Activated naive CD4-positive, alpha-beta T cell (primary cell): ENCODE measurements at regions not wholly inside any gene's neighbourhood (a gene's known extent, or its start where the extent isn't known, plus 50 kb on each side); places are given as distances from the start of the nearest gene placed in this dataset.

Experiments used
- DNase-seq, 4 experiments: peaks; one replicate each; lab custom pipeline; 2025; lab: John Stamatoyannopoulos, UW

DNA sequence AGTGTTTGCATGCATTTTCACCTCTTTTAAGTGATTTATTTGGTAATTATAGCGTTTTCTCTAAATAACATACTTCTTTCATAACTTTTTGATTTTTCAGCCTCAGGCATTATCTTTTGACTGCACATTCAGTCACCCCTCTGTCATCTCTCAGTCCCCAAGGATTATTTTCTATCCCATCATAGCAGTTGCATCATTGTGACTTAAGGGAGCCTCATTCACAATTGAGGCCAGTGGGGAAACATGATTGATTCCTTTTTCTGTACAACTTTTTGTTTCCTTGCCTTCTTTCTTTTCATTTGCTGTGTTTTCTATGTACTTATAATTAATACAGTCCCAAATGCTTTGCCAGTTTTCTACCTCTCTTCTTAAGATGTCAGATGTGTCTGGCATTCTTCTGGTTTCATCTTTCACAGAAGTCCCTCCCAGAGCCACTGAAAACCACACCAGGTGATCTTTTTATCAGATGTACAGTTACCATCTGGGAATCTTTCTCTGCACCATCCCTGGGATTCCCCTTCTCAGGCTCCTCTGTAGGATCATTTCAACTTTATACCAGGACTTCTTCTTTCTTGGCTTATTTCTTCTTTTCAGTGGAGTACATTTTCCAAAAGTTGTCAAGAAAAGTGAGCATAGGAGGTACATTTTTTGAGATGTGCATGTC, 151.4 kb downstream of the RAP2B start:
- no peak for DNase-seq

DNA sequence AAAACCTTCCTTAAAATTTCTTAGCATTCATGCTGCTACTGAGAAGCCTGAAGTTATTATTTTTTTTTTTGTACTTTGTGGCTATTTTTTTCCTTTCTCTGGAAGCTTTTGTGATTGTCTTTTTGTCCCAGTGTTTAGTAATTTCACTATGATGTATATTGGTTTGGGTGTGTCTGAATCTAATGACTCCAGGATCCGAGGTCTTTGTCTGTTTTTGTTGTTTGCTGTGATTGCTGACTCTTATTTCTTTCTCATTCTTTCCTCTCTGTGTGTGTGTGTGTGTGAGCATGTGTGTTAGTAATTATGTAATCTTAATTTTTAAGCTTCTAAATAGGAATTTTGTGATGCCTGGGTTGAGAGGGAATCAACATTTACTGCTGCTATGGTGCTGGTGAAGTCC, 152.0 kb downstream of the RAP2B start:
- no peak for DNase-seq

DNA sequence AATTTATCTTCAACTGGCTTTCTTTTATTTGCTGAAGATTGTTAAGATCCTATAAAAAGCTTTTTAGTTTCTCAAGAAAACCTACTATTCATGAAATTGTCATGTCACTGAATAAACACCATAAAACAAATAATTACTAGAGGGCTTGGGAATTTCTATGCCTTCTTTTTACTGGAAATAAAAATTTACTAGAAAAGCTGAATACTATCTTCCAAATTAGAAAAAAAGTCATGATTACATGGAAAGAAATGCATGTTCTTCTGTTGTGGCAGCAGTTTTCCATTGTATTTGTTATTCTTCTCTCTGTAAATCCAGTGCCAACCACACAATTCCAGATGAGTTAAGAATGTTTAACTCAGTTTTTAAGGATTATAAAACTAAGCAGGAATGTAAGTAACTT, 153.8 kb downstream of the RAP2B start:
- no peak for DNase-seq

DNA sequence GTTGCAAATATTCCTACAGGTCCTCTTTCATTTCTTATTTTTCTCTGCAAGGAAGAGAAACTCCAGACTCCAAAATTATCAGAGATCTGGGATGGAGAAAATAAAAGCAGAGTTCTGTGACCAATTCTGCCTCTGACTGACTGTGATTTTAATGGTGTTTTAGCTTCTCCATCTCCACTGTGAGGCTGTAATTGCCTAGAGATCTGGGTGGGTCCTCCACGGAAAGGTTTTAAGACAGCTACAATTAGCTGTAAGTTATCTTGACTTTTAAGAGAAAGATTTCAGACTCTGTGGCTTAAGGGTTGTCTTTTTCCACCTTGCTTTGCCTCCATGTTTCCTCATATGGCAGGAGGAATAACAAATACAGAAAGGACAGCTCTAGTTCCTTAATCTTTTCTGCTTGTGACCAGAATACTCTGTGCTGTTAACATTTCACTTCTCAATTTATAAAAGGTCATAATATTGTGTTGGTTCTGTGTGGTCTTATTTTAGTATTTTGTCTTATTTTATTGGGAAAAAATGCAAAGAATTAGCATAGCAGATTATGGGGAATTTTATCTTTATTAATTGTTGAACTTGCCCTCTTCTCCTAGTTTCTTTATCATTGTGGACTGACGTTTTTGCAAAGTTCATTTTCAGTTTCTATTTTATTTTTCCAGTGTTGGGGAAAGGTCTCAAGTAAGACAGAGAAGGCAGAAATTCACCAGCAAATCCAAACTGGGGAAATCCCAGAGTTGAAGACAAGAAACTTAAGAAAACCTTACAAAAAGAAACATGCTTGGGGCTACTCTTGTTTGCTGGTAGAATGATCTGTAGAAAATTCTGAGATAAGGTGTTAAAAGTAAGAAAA, 157.9 kb downstream of the RAP2B start:
- DNase-seq = no peak

DNA sequence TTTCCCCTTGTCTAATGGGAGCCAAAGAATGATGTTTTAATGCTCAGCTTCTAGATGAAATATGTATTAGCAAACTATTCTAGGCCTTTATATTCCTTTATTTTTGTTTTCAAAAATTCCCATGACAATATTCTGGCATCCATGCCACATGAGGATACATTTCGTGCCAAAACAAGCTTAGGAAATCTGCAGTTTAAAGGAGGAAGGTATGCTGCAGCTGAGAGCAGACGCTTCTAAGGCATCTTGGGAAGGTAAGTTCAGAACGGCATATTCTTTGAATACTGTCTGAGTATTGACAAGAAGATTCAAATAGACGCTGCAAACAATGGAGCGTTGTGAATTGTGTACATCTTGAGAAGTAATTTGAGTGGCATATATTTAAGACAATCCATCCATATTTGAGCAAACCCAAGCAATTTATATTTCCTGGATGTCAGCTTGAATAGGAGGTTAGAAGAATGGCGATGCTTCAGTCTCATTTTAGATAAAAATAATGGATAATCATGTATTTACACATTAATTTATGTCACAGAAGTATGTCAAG, 158.6 kb downstream of the RAP2B start:
- no peak for DNase-seq

DNA sequence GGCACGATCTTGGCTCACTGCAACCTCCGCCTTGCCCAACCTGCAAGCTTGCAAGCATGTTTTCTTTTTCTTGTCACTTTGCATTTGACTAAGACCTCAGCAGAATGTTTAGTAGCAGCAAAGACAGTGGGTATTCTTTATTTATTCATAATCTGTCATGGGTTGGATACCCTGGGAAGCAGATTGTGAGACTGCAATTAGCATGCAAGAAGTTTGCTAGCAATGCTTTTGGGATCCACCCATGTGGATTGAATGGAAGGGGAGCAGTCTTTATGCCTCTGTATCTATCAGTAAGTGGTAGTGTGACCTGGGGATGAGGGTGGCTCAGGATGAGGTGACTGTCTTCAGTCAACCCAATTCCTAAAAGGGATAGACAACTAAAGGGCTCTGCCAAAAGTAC, 166.7 kb downstream of the RAP2B start:
- DNase-seq = no peak

DNA sequence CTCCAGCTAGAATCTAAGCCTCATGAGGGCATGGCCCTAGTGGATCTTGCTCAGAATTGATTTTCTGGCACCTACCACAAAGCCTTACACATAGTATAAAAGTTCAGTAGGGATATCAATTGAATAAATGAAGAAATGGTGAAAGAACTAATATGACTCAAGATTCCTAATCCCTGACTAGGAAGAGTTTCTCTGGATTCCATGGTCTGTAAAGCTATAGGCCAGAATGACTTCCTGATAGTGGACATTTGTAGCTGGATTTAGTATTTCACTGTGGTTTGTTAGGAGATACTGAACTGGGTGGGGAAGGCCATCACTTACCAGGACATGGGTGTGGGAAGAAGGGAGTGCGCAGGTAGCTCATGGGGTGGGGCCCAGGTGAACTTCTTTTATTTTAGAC, 168.9 kb downstream of the RAP2B start:
- no peak for DNase-seq

DNA sequence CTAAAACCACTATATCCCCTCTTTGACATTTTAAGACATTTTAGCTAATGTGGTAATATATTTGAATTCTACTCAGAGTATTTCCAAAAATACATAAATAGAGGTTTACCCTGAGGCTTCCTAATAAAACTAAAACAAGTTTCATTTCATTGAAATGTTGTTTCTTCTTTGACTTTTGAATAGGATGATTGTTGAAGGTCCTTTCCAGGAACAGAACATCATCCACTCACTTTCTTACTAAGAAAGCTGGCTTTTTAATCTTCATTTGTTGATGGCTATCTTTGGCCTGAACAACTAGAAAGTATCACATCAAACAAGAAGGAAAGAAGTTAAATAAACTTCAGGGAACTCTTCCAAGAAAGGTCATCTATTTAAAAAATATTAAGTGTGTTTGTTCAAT, 169.7 kb downstream of the RAP2B start:
- DNase-seq = no peak

DNA sequence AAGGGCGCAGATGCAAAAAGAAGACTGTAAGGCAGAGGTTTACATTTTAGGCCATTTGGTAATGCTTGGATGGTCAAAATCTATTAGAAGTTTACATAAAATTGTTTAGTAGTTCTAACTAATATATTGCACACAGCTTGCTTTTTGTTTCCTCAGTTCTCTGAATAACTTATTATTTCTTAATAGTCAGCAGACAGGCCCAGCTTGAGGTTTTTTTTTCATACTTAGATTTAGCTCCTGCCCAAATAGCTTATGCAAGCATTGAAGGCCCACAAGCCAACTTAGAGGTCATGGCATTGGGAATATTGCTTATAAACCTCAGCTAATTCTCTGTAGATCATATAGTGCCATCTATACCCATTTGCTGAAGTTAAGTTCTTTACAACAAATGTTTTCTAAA, 172.5 kb downstream of the RAP2B start:
- DNase-seq = no peak

DNA sequence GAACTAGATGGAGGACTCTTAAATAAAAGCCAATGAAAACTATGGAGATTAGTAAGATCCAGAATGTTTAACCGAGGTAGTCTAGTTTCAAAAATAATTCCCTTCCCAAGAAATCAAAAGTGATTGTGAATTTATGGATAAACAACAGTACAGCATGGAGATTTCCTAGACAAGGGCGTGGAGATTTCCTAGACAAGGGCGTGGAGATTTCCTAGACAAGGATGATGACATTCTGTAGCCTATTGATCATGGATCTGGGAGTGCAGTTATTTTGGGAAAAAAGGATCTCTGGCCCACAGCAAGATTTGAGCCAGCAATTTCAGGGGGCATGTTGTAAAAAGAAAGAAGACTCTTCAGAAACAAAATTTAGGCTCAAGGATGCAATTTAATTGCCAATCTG, 175.3 kb downstream of the RAP2B start:
- DNase-seq = no peak

DNA sequence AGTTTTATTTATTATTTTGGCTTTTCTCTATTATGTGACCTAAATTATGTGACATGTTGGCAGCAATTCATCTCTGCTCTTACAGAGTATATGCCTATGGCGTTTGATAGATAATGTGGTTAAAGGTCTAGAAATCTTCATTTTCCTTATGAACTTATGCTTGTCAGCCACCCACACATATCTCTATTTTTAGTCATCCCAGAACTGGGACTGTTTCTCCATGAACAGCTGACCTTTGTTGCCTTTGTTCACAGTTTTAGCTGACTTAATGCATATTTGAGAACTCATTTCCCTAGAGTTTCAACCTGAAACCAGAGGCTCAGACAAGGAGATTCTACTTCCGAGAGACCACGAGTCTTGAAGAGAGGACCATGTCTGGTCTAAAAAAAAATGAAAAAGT, 176.5 kb downstream of the RAP2B start:
- no peak for DNase-seq

DNA sequence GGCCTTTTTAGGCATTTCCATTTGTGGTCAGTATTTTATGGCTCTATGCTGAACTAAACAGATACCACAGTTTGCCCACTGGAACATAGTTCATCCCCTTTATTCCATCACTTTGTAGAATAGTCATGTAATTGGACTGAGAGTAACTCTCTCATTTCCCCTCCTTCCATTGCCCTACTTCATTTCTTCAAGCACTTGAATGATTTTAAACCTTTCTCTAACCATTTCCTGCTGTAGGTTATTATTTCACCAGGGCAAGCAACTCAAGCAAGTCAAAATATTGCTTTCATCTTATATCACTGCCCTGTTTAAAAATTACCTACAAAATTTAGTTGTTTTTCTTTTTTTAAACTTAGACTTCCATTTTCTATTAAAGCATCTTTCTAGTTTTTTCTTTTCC, 177.0 kb downstream of the RAP2B start:
- DNase-seq = no peak

DNA sequence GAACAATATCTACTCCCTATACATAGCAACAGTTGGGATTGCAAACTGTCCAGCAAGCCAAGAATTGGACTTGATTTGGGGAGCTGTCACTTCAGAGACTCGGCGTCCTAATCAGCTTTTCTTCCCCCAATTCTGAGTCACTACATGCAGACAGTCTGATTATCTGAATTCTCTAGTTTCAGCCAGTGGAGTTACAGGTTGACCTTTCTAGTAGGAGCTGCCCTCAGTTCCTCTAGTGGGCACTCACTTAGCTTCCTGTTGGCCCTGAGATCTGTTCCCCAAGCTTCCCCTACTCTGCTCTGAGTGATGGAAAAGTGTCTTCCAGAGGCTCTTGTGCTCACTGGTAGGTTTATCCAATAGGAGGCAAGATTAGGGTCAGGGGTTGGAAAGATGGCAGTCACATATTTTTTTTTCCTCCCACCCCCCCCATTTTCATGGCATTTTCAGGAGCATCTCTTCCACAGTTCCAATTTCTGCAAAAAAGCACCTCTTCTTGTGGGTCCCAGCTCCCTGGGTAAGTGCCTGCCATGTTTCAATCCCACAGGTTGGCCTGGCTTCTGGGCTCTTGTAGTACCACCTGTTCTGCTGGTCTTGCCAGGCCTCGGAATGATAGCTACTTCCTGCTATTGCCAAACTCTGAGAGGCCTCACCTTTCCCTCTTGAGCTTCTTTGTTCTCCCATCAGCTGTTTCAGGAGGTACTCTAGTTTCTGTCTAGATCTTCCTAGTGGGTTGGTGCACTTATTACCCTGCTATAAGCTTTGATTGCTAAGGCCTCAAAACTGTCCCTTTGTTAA, 182.2 kb downstream of the RAP2B start:
- no peak for DNase-seq

DNA sequence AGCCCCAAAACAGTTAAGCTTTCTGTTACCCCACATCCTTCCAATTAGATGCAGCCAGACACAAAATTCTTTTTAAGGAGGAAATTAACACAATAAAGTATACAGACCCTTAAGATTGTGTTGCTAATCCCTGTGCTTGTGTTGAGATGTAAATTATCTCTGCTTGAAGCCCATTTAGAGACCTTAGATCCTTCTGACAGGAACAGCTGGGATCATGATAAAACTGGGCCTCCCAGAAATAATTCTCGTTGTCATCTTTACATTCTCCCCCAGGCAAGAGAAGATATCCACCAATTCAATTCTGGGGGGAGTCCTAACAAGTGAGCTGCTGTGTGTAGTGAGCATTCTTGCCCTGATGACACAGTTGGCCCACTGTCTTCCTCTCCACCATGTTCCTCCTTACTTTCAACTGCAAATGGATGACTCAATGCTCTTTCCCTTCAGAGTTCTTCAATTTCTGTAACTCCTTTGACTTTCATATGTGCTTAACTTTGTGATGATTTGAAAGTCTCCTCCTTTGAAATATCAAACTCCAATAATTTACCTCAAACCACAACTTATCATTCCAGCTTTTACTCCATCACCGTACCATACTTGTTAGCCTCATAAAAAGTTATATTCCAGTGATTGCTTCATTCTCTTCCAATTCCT, 186.6 kb downstream of the RAP2B start:
- DNase-seq = no peak

DNA sequence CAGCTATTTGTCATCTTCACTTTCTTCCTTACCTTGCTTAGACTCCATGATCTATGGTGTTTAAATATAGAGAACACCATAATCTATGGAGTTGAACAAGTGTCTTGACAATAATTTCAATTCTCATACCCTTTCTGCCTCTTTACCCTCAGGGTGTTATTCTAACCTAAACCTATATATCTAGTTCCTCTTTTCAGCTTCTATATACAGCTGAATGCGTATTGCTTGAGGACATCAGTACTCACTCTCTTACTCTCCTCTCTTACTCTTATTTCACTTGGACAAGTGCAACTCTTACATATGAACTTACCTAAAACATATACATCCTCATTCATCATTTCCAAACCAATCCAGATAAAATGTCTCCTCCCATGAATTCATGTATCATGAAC, 187.1 kb downstream of the RAP2B start:
- no peak for DNase-seq

DNA sequence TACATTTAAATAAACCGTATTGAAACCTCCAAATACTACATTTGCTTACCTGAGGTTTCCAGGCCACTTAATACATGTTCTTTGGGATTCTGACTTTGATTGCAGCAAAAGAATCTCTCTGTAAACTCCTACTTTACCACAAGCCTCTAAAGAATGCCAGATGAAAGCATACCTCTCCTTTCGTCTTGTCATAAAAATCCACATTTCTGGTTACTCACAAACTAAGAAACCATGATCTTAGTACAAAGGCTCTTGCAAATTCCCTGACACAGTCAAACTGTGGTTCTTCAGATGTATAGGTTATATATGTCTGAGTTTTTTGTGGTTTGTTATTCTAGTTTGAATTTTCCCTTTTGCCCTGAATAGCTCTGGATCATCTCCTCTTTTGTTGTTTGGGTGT, 188.4 kb downstream of the RAP2B start:
- no peak for DNase-seq

DNA sequence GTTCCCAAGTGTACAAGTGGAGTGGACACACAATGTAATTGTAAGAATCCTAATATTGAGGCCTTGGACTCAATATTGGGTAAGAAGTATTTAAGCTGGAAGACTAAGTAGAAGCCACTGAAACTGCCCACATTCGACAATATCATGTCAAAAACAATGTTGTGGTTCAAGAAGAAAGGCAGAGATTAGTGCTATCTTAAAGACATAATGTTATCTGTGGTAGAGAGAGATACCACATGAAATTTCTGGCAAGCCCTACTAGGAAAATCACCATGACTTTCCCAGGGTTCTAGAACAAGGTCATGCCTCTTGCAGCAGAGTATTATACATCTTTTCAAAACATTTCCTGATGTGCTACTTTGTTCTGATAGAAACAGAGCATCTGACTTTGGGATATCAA, 192.6 kb downstream of the RAP2B start:
- DNase-seq = no peak

DNA sequence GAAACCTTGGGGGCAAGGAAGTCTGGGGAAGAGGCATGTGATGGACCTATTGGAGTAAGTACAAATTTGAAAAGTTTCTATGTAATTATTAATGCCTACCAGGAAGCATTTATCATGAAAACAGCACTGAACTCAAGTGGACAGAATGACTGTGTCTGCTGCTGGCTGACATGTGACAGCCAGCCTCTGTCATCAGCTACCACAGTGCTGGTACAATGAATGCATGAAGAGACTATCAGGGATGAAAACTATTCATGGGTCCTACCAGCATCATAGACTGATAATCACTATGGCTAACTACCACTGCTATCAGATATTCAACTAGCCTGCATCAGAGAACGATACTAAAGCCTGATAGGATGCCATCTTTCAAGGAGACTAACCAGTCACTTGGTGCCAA, 193.5 kb downstream of the RAP2B start:
- DNase-seq = no peak

DNA sequence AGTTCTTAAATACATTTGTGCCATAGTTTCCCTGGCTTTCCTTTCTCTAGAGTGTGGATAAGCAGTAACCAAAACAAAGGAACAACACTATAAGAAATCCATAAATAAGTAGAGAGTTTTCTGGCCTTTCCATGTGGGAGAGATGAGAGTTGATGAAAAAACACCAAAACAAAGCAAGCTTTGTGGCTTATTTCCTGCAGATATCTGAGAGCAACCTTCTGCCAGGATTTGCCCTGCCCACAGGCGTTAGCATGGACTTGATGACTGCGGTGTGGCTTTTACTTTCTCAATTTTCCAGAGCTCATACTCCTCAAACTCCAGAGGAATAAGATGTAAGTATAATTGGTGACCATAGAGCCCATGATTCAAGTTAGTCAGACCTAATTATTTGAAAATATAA, 194.9 kb downstream of the RAP2B start:
- no peak for DNase-seq

DNA sequence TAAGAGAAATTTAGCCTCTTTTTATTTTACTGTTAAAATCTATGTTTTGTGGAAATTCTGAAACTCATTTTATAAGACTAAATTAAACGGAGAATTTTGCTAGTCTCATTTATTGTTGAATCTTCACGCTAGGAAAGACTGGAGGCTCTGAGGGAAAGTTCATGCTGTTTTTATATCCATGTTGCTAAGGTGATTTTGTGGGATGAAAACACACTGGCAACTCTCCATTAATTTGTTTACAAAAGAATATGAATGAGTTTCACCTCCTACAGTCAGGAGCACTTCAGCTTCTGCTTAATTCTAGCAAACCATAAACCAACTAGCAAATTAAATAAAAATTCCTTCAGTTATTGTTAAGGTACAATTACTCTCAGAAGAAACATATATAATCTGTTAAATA, 195.4 kb downstream of the RAP2B start:
- DNase-seq = no peak

DNA sequence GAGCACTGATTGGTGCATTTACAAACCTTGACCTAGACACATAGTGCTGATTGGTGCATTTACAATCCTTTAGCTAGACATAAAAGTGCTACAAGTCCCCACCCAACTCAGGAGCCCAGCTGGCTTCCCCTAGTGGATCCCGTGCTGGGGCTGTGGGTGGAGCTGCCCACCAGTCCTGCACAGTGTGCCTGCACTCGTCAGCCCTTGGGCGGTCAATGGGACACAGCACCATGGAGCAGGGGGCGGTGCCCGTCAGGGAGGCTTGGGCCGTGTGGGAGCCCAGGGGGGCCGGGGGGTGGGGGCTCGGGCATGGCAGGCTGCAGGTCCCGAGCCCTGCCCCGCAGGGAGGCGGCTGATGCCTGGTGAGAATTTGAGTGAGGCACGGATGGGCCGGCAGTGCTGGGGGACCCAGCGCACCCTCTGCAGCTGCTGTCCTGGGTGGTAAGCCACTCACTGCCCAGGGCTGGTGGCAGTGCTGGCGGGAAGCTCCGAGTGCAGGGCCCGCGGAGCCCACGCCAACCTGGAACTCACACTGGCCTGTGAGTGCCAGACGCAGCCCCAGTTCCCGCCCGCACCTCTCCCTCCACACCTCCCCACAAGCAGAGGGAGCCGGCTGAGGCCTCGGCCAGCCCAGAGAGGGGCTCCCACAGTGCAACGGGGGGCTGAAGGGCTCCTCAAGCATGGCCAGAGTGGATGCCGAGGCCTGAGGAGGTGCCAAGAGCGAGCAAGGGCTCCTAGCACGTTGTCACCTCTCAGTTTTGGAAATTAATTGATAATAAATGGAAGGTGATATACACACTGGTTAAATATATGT, 207.7 kb downstream of the RAP2B start:
- no peak for DNase-seq
